Erythroblast (primary cell): ENCODE measurements at regions not wholly inside any gene's neighbourhood (a gene's known extent, or its start where the extent isn't known, plus 50 kb on each side); places are given as distances from the start of the nearest gene placed in this dataset.

ENCODE experiments used
- GATA1 ChIP-seq: IDR thresholded peaks from 2 replicates; pipeline ENCODE4 v1.6.1; 2011; ENCODE audit warnings: low read depth, mild to moderate bottlenecking, control low read depth, low read length, moderate library complexity
- POLR2A ChIP-seq: IDR thresholded peaks from 2 replicates; pipeline ENCODE4 v1.6.1; 2011; ENCODE audit warnings: mild to moderate bottlenecking, low read length

GRCh38 chr2:151182396-151182795 lies 79.3 kb downstream of the RBM43 start:
- TF ChIP-seq POLR2A (no peak), GATA1 (no peak)
